Right renal pelvis (tissue), 4 donors: ENCODE measurements at regions not wholly inside any gene's neighbourhood (a gene's known extent, or its start where the extent isn't known, plus 50 kb on each side); places are given as distances from the start of the nearest gene placed in this dataset.
"Not testable (repeated sequence)": the region's sequence is repeated elsewhere in the genome, so short reads cannot be mapped to it uniquely, and the experiment has no call there.

ENCODE experiments used
- DNase-seq, 4 donors: peaks; one replicate each; pipeline ENCODE4 v3.0.0-alpha.2; 2013; ENCODE audit warnings: low read depth in 4 of 4, low spot score in 3 of 4, missing footprints in 1 of 4

- DNase-seq, result no peak
These were observed 921.9 kb upstream of the DIAPH2 start for GRCh38 chrX:95762716-95763115.

DNA sequence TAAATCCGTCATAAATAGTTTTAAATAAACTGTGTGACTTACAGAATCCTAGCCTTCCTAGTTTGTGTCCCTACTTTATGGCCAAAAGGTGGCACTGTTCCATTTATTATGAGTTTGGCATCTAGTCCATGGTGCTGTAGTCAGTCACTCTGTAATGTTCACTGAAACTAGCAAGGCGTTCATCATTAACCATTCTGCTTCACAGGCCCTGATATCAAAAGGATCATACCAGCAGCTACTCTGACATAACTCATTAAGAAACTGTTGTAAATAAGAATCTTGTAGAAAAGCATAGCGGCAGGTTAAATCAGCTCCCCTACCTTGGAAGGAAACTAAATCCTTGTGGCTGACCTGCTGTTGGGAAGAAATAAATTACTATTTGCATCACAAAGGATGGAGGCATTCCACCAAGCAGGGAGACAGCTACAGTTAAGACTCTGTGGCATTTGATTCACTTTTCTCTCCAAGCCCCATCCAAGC is 919.6 kb upstream of the DIAPH2 start:
- DNase-seq, result peak in 3 of 4 donors; percentile 3 to 25 (median 20)

- not testable (repeated sequence) for DNase-seq
These were observed 913.4 kb upstream of the DIAPH2 start for GRCh38 chrX:95771198-95771597.

DNA sequence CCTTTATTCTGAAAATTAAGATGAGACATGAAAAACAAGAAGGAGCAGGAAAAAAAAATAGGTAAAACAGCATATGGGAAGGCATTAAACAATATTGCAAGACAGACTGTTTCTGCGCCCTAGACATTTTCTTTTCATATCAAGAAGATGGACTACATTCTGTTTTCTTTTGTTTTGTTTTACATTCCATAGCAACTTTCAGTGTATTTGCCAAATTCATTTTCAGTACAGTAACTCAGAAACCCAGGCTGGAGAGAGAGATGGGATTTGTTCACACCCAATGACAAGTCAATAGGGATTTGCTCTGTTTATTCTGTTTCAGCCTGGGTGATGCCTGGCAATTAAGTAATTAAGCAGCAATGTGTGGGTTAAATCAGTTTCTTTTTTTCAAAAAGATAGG is 892.8 kb upstream of the DIAPH2 start:
- no peak for DNase-seq

DNA sequence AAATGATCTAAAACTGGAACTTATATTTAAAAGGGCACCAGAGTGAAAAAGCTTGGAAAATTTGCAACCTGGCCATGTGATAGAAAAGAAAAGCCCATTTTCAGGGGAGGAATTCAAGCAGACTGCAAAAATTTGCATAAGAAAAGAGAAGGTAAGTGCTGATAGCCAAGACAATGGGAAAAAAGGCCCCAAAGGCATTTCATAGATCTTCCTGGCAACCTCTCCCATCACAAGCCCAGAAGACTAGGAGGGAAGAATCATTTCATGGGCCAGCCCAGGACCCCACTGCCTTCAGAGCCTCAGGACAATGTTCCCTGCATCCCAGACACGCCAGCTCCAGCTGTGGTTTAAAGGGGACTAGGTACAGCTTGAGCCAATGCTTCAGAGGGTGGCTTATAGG is 887.3 kb upstream of the DIAPH2 start:
- DNase-seq, result no peak

- DNase-seq, result no peak
These were observed 860.8 kb upstream of the DIAPH2 start for GRCh38 chrX:95823796-95824195.

DNA sequence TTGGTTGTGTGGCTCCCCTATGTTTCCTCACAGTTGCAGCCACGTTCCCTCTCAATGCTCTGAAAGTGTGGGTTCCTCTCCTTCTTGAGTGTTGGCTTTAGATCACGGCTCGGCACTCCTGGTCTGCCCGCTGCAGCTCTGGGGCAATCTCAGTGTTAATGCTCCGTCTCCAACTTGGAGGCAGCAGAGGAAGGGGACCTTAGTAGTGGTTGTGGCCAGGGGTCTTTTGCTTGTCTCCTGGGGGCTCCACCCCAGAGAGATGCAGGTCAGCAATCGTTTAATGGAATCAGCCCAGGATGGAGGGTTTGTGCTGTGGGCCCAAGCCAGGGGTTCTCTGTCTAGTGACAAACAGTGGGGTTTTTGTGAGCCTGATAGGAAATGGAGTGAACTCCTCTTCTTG is 849.4 kb upstream of the DIAPH2 start:
- DNase-seq, result no peak

- no peak for DNase-seq
These were observed 848.1 kb upstream of the DIAPH2 start for GRCh38 chrX:95836517-95836916.

- no peak for DNase-seq
These were observed 842.8 kb upstream of the DIAPH2 start for GRCh38 chrX:95841863-95842262.

GRCh38 chrX:95860127-95860526 is 824.5 kb upstream of the DIAPH2 start:
- DNase-seq, result no peak

GRCh38 chrX:95875661-95876060 is 809.0 kb upstream of the DIAPH2 start:
- no peak for DNase-seq

DNA sequence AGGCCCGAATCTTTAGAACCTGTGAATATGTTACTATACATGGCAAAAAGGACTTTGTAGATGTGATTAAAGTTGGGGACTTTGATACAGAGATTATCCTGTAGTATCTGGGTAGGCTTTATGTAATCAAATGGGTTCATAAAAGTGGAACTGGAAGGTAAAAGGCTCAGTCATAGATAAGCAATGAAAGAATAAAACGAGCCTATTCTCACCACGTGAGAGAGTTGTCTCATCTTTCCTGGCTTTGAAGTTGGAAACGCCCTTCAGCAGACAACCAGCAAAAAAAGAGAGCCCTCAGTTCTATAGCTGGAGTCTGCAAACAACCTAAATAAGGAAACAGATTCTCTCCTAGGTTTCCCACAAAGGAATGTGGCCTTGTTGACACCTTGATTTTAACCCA is 805.8 kb upstream of the DIAPH2 start:
- DNase-seq, result no peak

- DNase-seq, result no peak
These were observed 800.5 kb upstream of the DIAPH2 start for GRCh38 chrX:95884186-95884585.

- DNase-seq, result peak in 1 of 4 donors; percentile 0
These were observed 799.6 kb upstream of the DIAPH2 start for GRCh38 chrX:95885074-95885473.

GRCh38 chrX:95889279-95889678 is 795.4 kb upstream of the DIAPH2 start:
- no peak for DNase-seq

- no peak for DNase-seq
These were observed 791.0 kb upstream of the DIAPH2 start for GRCh38 chrX:95893636-95894035.

- DNase-seq, result no peak
These were observed 781.2 kb upstream of the DIAPH2 start for GRCh38 chrX:95903490-95903889.

DNA sequence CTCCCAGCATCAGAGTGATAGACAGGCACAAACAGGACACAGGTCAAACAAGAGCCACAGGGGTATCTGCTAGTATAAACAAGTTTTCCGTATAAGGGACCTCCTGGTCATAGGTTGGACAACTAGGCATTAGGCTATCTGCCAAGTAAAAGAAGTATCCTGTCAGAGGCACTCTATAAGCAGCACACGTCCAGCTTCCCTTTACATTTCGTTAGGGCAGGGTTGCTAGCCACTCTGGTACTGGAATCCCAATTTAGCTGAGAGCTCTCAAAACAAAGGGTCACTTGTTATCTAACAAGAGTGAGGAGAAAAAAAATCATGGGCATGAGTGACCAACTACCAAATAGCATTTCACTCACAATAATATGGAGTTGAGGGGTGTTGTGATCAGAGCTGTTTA is 780.7 kb upstream of the DIAPH2 start:
- no peak for DNase-seq

DNA sequence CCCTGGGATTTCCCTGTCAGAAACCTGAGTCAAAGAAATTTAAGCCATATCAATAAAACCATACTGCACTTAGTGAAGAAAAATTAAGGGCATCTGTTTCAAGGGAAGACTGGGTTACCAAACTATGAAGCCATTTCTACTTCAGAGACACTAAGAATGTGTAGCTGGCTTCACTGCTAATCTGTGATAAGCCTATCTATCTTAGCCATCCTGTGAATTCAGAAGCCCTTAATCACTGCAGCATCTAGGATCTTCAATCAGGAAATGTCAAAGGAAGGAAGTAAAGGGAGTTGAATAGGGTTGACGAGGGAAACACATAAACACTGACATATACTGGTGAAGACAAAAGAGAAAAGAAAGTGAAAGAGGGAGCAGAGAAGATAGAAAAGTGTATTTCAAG is 777.6 kb upstream of the DIAPH2 start:
- DNase-seq, result no peak

GRCh38 chrX:95911062-95911461 is 773.6 kb upstream of the DIAPH2 start:
- no peak for DNase-seq

DNA sequence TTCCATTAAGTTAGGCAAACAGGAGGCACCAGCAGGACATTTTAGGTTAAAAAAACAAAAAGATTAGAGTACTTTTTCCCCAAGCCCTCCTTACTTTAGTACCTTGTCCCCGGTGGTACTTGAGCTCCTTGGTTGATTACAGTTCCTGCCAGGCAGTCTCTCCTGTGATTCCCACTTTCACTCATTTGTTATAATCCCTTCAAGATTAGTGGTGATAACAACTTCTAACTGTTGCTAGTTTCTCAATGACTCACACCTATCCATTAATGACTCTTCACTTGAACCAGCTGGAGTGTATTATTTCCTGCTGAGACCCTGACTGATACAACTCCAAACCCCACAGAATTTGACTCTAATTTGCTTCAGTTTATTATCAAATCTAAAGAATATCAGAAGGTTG is 765.0 kb upstream of the DIAPH2 start:
- no peak for DNase-seq

DNA sequence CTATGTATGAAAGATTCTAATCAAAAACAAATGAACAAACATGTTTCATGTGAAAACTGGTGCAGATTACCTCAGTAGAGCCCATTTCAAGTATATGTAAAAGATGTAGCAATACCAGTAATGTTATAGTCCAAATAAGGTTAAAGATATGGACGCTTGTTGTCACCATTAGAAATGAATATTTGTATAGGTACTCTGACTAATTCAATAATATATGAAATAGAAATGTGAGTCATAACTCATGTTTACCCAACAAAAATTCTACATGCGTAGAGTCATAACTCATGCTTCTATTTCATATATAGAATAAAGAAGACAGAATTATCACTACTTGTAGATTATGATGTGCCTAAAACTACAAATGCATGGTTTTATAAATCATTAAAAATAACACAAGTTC is 739.1 kb upstream of the DIAPH2 start:
- no peak for DNase-seq

DNA sequence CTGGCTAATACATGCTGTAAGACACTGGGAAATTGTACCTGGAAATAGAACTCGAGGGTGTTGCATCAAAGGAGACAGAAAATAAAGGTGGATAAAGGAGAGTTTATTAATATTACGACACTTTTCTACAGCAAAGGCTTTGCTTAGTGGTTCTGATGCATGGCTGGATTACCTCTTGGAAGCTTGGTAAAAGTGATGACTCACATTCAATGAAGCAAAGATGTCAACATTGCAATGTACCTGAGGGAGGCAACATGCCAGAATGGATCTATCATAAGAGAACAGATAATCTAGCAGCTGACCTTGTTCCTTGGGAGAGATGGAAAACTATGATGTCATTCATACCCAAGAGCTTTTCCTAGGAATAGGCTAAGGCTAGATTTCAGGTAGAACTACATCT is 735.1 kb upstream of the DIAPH2 start:
- DNase-seq, result no peak

- no peak for DNase-seq
These were observed 734.0 kb upstream of the DIAPH2 start for GRCh38 chrX:95950679-95951078.
